SW 1271 (cell line): ENCODE measurements at regions not wholly inside any gene's neighbourhood (a gene's known extent, or its start where the extent isn't known, plus 50 kb on each side); places are given as distances from the start of the nearest gene placed in this dataset.

Experiments
- DNase-seq, 2 experiments: peaks; one replicate each; lab custom pipeline; 2025; lab: John Stamatoyannopoulos, UW

DNA sequence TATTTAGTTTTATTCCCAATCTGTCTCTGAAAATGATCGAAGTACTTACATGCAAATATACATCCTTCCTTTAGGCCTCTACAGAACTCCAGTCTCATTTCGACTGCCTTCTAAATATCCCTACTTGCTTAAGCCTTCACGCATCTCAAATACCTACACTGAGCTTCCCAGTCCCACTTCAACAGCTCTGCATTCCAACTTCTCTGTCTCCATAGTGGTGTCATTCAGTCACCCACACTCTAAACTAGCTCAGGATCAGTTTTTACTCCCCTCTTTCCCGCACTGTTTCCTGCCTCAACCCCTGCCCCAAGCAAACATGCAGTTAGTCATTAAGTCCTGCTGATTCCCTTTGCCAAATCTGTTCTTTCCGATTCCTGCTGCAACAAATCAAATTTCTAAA lies 91.8 kb upstream of the PREP start:
- no peak for DNase-seq

DNA sequence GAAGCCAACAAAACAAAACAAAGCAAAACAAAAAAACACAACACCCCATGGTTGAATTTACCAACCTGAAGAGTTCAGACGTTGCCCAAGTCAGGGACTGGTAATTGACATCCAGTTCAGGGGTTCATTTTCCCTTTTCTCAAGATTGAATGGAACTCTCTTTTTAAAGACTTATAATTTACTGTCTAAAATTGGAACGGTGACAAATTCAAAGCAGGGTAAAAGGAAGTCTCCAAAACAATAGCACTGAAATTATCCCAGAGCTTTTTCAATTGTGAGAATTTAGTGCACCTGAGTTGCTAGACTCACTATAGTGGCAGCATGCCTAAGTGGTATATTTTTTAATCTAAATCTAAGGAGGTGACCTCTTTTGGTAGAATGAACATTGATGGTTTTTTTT lies 90.9 kb upstream of the PREP start:
- DNase-seq = no peak

DNA sequence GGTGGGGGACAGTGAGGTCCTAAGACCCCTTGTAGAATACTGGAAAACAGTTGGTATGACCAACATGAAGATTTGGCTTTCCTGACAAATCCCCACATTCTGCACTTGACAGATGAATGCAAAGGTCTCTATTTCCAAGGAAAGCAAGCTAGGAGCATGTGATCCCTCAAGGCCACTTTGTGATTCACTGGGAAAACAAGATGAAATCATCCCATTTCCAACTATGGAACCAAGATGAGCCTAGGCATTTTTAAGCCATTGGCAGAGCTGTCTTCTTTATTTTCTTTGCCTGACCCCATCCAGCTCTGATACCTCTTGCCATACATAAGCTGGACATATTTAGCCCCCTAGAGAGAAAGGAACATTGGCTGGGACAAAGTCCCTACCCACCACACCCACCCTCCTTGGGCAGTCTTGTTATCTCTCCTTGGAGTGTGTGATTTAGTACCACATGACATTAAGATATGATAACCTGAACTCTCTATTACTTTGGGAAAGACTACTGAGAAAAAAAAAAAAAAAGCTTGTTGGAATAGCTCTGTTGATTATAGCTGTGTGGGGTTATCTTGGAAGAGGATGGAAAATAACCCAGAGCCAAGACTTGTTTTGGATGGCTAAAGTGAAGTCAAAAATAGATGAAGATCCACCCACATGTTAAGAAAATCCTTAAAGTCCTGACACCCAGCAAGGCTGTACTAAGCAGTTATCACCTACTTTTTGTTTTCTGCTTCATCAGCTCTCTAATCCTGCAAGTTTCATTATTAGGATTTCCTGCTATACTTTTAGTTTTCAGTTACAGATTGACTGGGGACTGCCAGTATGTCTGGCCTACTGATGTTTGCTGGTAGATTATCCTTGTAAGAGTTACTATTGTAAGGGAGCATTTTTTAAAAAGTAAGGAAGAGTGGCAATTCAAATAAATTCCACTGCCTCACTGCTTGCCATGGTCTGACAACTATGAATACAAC lies 90.1 kb upstream of the PREP start:
- DNase-seq = no peak

DNA sequence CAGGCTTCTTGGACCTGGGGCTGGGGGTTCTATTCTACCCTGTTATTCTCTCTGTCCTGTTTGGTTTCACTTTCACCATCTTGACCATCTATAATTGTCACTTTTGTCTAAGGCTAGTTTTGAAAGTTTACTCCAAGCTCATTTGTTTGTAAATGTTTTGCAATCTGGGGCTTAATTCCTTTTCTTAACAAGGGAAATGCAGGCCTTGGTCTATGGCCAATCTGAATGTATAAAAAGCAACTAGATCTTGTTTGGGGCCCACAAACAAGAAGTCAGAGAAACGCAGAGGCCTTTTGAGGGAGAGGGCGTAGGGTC lies 86.3 kb upstream of the PREP start:
- no peak for DNase-seq

DNA sequence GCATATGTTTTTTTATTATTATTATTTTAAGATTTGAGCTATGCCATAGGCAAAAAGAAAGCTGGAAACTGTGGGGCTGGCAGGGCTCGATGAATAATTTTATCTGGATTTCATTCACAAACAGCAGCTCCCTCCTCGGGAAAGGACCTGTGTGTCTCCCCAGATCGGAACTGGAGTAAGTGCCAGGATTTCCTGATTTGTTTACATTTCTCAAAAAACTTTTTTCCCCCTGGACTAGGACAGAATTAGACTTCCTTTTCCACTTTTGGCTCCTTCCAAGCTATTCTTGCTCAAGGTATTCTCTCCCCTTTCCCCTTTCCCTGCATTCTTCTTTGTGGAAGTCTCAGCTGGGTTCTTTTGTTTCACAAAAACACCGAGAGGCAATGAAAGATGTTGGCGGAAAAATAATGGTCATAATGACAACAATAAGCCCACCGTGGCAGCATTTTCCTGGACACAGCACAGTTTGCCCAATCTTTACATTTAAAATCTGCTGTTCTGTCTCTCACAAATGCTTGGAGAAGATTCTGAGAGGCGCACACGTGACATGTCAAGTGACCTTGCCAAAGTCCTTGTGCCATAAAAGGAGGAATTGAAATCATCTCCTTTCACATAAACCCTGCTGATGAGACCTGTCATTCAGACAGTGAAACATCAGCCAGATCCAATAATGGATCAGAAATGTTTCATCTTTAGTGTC lies 85.8 kb upstream of the PREP start:
- no peak for DNase-seq

DNA sequence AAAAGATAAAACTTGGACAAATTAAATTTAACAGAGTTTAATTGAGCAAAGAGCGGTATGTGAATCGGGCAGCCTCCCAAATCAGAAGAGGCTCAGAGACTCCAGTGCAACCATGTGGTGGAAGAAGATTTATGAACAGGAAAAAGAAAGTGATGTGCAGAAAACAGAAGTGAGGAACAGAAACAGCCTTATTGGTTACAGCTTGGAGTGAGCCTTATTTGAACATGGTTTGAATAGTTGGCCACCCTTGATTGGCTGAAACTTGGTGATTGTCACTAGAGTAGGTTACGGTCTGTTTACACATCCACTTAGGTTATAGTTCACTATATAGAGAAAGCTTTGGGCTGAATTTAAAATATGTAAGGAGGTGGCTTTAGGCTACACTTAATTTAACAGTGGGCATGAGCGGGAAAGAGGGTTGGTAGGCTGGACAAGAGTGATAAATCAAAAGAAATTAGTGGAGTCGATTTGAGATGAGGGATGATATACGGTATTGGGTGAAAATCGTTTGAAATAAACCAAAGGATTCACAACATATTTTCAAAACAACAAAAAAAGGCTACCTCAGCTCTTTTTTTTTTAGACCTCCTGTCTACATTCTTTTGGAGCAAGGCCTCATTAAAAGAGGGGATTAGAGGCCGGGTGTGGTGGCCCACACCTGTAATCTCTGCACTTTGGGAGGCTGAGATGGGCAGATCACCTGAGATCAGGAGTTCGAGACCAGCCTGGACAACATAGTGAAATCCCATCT lies 84.3 kb upstream of the PREP start:
- DNase-seq = no peak

DNA sequence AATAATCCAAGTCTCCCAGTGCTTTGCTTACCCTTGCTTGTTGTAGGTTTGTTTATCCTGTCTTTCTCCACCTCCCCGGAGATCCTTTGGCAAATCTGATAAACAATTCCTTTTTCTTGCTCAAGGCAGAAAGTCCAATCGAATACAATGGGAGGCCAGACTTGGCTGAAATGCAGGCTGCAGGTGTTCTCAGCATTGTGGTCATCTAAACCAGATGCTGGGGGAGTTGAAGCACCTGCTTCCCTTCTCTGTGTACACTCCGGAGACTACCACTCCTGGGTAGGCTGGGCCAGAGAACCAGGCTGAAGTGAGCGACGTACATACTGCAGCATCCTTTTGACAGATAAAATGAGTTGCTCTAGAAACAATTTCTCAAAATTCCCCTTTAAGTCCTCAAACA lies 82.6 kb upstream of the PREP start:
- no peak for DNase-seq

DNA sequence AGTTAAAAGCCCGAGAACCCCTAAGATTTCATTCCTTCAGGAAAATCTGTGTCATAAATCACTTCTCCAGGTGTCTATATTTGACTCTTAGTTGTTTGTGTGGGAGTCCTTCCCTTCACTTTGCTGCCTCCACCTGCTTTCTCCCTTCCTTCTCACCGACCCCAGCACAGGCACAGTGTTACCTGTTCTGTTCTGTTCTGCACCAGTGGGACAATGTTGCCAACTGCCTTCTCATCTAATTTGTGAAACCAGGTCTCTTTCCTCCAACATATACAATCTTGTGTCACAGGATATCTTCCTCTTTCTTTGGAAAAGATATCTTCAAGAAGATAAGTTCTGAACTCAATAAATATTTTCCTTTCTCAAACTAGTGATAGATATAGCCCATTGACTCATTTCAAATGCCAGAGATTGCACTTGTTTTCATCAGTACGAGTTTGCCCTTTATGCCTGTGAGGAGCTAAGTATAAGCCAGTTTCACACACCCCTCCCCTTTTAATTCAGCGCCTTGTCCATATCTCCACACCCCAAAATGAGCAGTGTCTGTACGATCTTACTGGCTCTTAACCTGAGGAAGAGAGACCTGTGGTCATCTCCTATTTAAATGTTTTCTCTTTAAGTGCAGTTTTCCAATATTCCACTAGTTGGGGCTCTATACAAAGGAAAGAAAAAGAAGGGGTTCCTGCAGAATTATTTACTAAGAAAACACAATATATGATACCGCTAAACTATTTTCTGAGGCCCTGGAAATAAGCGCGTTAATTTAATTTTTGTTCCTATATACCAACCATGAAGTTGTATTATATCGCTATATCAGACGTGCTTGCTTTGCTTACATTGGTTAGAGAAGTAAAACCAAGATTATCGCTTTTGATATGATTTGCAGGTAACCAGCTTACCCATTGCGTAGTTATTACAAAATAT lies 81.6 kb upstream of the PREP start:
- peak in 1 of 2 experiments; percentile 61 for DNase-seq

DNA sequence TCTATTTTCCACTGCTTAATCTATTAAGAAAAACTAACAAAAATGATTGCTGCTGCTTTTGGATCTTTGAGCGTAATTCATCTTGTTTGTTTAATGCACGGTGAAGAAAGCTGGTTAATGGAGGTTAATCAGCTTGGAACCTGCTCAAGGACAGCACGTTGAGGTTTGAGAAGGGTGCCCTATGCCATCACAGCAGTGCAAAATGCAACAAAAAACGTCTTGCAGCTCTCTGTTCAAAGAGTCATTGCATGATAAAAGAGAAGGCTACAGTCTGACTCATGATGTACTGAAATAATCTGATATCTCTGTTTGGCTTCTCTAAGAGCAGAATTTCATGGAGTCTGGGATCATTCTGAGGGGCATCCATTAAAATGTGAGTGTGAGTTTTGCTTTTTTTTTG lies 80.6 kb upstream of the PREP start:
- DNase-seq = no peak

DNA sequence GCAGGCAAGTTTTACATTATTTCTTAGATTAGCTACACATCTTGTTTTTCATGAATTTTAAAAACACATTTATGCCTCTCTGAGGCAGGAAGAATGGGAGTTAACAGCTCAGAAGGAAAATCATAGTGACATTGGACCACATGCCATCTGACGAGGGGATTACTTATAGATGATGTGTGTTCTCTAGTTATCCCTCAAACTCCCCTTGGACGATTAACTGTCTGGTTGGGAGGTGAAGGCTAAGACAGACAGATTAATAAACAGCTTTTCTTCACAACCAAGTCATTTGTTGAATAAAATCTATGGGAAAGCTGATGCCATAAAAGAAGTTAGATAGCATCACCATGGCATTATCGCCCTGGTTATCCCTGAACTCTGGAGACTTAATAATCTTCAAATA lies 80.0 kb upstream of the PREP start:
- DNase-seq = no peak

DNA sequence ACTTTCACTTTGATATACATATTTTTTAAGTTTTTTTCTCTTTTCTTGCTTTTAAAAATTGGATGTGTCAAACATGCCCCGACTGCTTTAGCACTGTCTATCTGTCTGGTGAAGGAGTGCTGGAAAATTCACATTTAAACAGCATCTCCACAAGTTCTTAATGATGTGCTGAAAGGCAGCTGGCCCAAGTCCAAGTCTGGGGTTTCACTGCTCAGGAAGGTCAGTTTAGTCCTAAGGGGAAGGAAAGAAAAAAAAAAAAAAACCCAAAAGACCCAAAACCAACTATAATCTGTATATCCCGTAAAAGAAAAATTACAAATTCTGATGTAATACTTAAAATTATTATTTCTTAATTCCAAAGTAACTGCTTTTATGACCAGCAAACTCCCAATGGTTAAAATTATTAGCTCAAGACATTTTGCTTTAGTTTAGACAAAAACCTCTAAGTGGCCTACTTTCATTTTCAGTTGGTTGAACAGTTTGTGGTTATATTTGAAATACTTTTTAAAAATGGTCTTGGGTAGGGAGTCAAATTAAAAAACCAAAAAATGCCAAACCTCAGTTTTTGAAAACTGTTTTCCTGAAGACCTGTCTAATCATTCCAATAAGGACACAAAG lies 79.5 kb upstream of the PREP start:
- DNase-seq = no peak

DNA sequence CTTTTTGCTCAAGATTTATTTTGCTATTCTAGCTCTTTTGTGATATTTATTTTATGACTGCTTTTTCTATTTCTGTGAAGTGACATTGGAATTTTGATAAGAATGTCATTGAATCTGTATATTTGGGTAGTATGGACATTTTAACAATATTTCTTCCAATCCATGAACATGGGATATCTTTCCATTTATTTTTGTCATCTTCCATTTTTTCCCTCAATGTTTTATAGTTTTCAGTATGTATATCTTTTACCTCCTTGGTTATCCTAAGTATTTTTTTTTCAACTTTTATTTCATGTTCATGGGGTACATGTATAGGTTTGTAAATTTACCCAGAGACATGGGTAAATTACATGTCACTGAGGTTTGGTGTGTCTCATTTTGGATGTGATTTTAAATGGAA lies 74.1 kb upstream of the PREP start:
- DNase-seq = no peak

DNA sequence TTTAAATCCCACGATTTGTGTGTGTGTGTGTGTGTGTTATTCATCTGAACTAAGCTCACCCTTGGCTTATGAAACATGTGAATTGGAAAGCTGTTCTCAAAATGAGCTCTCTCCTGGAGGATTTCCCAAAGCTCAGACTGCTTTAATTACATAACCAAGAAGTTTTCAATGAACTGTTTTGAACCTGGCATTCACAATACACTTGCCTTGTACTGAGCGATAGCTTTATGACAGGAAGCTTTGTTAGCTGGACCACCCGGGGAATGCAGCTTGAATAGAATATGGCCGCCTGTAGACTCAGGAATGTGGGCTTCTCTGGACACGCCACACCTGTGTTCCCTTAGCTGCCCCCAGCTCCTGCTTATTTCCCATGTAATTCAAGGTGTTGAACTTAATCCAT lies 71.4 kb upstream of the PREP start:
- DNase-seq = no peak

DNA sequence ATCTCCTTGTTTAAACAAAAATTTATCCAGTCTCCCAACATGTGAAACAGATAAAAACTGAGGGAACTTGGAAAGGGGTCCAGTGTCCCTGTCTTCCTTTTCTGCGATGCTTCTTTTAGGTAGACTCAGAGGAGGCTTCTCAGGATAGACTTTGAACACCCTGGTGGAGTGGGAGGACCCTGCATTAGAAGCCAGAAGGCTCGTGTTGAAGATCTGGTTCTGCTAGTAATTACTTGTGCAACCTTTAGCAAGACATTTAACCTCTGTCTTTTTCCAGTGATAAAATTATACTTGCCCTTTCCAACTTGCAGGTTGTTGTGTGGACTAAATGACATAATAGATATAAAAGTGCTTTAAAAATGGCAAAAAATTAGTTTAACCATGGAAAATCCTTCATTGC lies 67.1 kb upstream of the PREP start:
- no peak for DNase-seq

DNA sequence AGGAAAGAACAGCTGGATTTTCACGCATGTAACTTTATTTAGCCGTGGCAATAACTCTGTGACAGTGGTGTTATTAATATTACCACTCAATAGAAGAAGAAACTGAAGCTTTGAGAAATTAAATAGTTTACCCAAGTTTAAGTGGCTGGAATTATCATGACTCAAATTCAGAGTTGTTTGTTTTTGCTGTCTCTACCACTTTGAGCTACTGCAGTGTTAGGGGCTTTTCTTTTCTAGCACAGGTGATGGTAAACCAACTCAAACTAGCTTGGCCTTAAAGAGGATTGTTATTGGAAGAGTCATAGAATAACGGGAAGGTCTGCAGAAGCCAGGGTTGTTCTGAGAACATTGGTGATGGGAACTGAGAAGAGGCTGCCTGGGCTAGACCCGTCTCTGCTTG lies 66.0 kb upstream of the PREP start:
- DNase-seq = no peak

DNA sequence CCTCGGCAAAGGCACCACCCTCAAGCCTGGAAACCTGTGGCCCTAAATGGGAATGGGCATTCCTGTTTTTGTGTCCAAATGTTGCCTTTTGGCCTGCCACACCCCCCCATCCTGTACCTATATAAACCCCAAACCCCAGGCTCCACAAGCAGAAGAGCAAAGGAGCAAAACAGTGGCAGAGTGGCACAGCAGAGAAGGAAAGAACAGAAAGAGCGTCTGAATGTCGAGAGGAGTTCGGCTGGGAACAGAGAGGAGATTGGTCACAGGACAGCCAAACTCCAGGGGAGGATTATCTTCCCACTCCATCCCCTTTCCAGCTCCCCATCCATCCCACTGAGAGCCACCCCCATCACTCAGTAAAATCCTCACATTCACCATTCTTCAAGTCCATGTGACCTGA lies 58.0 kb upstream of the PREP start:
- DNase-seq = no peak

DNA sequence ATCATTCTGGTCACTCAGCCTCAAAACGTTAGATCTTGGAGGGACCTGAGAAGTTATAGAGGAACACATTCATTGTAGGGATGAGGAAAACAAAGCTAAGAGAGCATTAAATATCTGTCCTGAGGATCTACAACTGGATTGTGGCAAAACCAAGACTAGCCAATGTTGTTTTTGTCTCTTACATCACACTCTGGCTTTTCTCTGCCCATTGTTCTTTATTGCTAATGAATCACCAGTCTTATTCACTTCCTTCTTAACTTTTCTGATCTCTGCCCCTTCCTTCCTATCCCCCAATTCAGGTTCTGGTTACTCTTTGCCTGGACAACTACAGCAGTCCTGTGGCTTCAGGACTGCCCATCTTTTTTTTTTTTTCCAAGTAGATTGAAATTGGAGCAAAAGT lies 57.0 kb upstream of the PREP start:
- peak in 1 of 2 experiments; percentile 42 for DNase-seq

DNA sequence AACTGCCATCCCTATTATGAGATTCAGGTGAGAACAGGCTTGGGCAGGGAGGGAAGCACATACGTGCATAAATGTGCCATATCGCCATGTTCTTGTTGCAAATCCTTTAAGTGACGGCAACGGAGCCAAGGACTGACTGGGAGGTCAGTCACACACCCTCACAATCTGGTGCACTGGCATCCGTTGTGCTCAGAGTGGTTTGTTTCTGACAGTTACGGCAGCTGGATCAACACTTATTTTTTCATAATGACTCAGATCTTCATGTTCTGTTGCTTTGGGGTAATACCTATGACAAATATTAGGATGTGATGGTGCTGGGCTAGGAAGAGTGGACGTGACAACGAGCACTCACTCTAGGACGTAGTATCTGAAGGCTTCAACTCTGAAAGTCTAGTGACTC lies 56.2 kb upstream of the PREP start:
- DNase-seq = no peak

DNA sequence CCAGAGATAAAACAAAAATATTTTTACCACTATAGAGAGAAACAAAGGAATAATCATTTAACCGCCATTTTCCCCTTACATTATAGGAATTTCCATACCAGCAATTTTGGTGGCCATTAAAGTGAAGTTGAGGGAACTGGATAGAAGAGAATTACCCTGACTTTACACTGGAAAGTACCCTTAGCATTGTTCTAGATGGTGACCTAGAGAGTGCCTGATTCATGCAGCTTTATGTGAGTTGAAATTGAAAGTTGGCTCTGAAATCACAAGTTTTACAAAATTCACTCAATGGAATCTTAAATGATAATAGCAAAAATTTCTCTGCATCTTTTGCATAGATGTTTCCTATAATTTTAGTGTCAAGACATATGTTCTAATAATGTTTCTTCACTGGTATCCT lies 55.7 kb upstream of the PREP start:
- no peak for DNase-seq

DNA sequence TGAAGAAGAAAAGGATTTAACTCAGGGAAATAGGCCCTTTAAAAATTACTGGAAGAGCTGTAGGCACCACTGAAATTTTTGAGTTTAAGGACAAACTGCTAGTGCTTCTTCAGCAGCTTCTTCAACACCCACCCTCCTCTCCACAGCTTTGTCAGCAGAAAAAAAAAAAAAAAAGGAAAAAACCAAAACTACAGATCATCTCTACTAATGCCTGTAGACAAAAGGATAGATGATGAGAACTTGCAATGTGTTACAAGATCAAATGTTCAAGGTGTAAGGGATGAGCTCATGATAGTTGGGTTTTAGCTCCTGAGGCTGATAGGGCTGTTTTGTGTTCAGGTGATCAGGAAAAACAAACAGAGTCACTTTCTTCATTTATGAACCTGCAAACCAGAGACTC lies 55.2 kb upstream of the PREP start:
- no peak for DNase-seq

DNA sequence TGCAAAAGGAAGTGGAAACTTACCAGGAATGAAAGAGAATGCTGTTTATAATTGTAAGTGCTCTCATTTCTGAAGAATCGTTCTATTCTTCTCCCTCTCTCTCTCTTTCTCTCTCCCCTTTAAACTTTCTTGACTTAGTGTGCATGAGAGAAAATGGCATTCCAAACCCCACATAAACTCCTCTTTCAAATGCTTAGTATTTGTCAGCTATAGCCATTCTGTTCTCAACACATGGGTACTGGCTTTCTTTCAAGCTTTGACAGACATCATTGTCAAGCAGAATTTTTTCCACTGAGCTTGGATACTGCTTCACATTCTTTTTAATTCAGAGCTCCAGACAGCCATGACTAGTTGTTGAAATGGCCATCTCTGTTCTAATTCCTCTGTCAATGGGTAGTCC lies 51.1 kb upstream of the PREP start:
- DNase-seq = no peak
